ENCODE measurements at regions not wholly inside any gene's neighbourhood (a gene's known extent, or its start where the extent isn't known, plus 50 kb on each side); places are given as distances from the start of the nearest gene placed in this dataset.

DNA sequence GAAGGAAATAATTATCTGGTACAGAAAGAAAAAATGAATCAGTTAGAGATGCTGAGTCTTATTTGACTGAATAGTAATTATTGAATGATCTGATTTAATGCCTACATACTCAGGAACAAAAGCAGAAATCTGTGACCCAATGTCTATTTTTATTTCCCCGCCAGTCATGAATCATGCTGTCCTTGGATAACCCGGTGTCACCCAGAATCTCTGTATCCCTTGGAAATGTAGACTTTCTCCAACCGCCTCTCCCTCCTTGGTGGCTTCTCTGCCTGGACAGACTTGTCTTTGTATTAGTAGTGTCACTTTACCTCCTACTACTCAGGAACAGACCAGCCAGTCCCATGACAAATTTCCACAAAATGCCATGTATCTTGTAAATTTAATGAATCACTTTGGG lies 173.3 kb upstream of the PDGFD start:
- TF ChIP-seq CTCF (IDR thresholded peaks at IDR 0.05) (no peak), POLR2A (IDR thresholded peaks at IDR 0.05) (no peak)
